Gastroesophageal sphincter (tissue), 3 donors: ENCODE measurements at regions not wholly inside any gene's neighbourhood (a gene's known extent, or its start where the extent isn't known, plus 50 kb on each side); places are given as distances from the start of the nearest gene placed in this dataset.

Source experiments
- EP300 ChIP-seq: sonication (generic); formaldehyde crosslinking; IDR thresholded peaks from one replicate; pipeline ENCODE4 v1.6.1; 2017; ENCODE audit warnings: antibody characterized with exemption, mild to moderate bottlenecking
- TF ChIP-seq, protein P1 (sequence below), 4 experiments: fragments of 200-600 bp in 2 of 4; fragments of 450-650 bp in 2 of 4; sonication (generic) in 1 of 4; IDR thresholded peaks; one replicate each; pipeline ENCODE4 v1.5.1; 2017 to 2019; ENCODE audit warnings: antibody characterized with exemption in 4 of 4, mild to moderate bottlenecking in 2 of 4, moderate library complexity in 2 of 4

DNA sequence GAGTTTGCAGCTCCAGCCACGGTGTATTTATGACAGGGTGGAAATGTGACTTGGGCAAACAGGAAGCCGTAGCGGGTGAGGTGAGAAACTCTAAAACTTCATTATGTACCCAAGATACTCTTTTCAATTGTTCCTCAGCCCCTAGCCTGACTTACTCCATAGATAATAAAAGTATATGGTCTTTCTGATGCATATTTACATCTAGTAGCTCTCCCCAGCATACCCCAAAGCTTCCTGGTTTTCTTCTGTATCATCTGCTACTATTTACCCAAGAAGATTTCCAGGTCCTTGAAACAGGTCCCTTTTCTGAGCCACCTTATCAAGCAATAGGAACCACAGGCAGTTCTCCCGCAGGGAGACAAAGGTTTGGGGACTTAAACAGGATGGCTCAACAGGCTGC is 201.5 kb upstream of the ESRRG start:
- TF ChIP-seq, protein P1, sequence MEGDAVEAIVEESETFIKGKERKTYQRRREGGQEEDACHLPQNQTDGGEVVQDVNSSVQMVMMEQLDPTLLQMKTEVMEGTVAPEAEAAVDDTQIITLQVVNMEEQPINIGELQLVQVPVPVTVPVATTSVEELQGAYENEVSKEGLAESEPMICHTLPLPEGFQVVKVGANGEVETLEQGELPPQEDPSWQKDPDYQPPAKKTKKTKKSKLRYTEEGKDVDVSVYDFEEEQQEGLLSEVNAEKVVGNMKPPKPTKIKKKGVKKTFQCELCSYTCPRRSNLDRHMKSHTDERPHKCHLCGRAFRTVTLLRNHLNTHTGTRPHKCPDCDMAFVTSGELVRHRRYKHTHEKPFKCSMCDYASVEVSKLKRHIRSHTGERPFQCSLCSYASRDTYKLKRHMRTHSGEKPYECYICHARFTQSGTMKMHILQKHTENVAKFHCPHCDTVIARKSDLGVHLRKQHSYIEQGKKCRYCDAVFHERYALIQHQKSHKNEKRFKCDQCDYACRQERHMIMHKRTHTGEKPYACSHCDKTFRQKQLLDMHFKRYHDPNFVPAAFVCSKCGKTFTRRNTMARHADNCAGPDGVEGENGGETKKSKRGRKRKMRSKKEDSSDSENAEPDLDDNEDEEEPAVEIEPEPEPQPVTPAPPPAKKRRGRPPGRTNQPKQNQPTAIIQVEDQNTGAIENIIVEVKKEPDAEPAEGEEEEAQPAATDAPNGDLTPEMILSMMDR (IDR thresholded peaks at IDR 0.05), result no peak
- no peak for TF ChIP-seq EP300
